ENCODE measurements at regions not wholly inside any gene's neighbourhood (a gene's known extent, or its start where the extent isn't known, plus 50 kb on each side); places are given as distances from the start of the nearest gene placed in this dataset.

DNA sequence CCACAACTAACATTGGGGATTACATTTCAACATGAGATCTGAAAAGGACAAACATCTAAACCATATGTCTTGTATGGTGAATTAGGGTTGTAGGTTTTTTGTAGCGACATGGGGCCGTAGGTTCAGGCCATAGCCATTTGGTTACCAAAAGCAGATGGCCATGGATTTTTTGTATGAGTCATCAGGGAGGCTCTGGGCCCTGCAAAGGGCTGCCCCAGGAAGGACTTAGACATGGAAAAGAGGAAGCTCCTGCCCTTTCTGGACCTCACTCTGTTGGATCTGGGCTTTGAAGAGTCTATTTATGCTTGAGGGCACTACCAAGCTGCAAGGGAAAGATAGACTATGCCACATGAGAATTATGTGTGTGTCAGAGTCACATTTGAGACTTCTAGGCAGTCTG, 89.3 kb upstream of the DHRS4 start:
- no peak for TF ChIP-seq POLR2A (IDR thresholded peaks at IDR 0.05)
- TF ChIP-seq, protein P1, sequence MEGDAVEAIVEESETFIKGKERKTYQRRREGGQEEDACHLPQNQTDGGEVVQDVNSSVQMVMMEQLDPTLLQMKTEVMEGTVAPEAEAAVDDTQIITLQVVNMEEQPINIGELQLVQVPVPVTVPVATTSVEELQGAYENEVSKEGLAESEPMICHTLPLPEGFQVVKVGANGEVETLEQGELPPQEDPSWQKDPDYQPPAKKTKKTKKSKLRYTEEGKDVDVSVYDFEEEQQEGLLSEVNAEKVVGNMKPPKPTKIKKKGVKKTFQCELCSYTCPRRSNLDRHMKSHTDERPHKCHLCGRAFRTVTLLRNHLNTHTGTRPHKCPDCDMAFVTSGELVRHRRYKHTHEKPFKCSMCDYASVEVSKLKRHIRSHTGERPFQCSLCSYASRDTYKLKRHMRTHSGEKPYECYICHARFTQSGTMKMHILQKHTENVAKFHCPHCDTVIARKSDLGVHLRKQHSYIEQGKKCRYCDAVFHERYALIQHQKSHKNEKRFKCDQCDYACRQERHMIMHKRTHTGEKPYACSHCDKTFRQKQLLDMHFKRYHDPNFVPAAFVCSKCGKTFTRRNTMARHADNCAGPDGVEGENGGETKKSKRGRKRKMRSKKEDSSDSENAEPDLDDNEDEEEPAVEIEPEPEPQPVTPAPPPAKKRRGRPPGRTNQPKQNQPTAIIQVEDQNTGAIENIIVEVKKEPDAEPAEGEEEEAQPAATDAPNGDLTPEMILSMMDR (IDR thresholded peaks at IDR 0.05), result no peak

Data from Peyer's patch (tissue), 4 donors.